GM08714 (cell line): ENCODE measurements at regions not wholly inside any gene's neighbourhood (a gene's known extent, or its start where the extent isn't known, plus 50 kb on each side); places are given as distances from the start of the nearest gene placed in this dataset.

Experiments
- H3K4me3 ChIP-seq: fragments of 200-500 bp; sonication (Bioruptor generic); 2 replicates; pipeline ENCODE4 v1.5.1; 2014; ENCODE audit warnings: mild to moderate bottlenecking, low read length, inconsistent platforms
- ZNF274 ChIP-seq: IDR thresholded peaks from 2 replicates; pipeline ENCODE4 v1.6.1; 2012; ENCODE audit warnings: mild to moderate bottlenecking, low read depth, low read length

GRCh38 chr5:133687212-133688061 lies 75.1 kb upstream of the FSTL4 start:
- TF ChIP-seq ZNF274, result no peak
- H3K4me3 ChIP-seq, result no peak overlapping the region

- no peak for TF ChIP-seq ZNF274
These were observed 74.2 kb upstream of the FSTL4 start for GRCh38 chr5:133686566-133686965.

GRCh38 chr5:133685402-133686018 lies 73.2 kb upstream of the FSTL4 start:
- no peak for TF ChIP-seq ZNF274
- no peak overlapping the region for H3K4me3 ChIP-seq

More at GRCh38 chr5:133686566-133686965, 74.2 kb upstream of the FSTL4 start:
- H3K4me3 ChIP-seq, result no peak overlapping the region

GRCh38 chr5:133683646-133684596 lies 71.6 kb upstream of the FSTL4 start:
- no peak overlapping the region for H3K4me3 ChIP-seq
- no peak for TF ChIP-seq ZNF274

- H3K4me3 ChIP-seq, result no peak overlapping the region
- no peak for TF ChIP-seq ZNF274
These were observed 70.1 kb upstream of the FSTL4 start for GRCh38 chr5:133682451-133682850.

- TF ChIP-seq ZNF274, result no peak
- no peak overlapping the region for H3K4me3 ChIP-seq
These were observed 69.6 kb upstream of the FSTL4 start for GRCh38 chr5:133681896-133682295.

- no peak for TF ChIP-seq ZNF274
These were observed 68.7 kb upstream of the FSTL4 start for GRCh38 chr5:133680830-133681565.

GRCh38 chr5:133679534-133679933 lies 67.2 kb upstream of the FSTL4 start:
- no peak for TF ChIP-seq ZNF274
- H3K4me3 ChIP-seq, result no peak overlapping the region

More at GRCh38 chr5:133680830-133681565, 68.7 kb upstream of the FSTL4 start:
- H3K4me3 ChIP-seq, result no peak overlapping the region

GRCh38 chr5:133675376-133676154 lies 63.2 kb upstream of the FSTL4 start:
- TF ChIP-seq ZNF274, result no peak
- no peak overlapping the region for H3K4me3 ChIP-seq

- H3K4me3 ChIP-seq, result no peak overlapping the region
- TF ChIP-seq ZNF274, result no peak
These were observed 58.0 kb upstream of the FSTL4 start for GRCh38 chr5:133670336-133670735.

GRCh38 chr5:133669472-133669871 lies 57.1 kb upstream of the FSTL4 start:
- TF ChIP-seq ZNF274, result no peak
- H3K4me3 ChIP-seq, result no peak overlapping the region

- no peak for TF ChIP-seq ZNF274
- H3K4me3 ChIP-seq, result no peak overlapping the region
These were observed 56.1 kb upstream of the FSTL4 start for GRCh38 chr5:133668458-133668857.

GRCh38 chr5:133667217-133667616 lies 54.9 kb upstream of the FSTL4 start:
- no peak for TF ChIP-seq ZNF274
- no peak overlapping the region for H3K4me3 ChIP-seq

- H3K4me3 ChIP-seq, result no peak overlapping the region
- TF ChIP-seq ZNF274, result no peak
These were observed 53.2 kb upstream of the FSTL4 start for GRCh38 chr5:133665571-133665970.
